ENCODE measurements at regions not wholly inside any gene's neighbourhood (a gene's known extent, or its start where the extent isn't known, plus 50 kb on each side); places are given as distances from the start of the nearest gene placed in this dataset.

DNA sequence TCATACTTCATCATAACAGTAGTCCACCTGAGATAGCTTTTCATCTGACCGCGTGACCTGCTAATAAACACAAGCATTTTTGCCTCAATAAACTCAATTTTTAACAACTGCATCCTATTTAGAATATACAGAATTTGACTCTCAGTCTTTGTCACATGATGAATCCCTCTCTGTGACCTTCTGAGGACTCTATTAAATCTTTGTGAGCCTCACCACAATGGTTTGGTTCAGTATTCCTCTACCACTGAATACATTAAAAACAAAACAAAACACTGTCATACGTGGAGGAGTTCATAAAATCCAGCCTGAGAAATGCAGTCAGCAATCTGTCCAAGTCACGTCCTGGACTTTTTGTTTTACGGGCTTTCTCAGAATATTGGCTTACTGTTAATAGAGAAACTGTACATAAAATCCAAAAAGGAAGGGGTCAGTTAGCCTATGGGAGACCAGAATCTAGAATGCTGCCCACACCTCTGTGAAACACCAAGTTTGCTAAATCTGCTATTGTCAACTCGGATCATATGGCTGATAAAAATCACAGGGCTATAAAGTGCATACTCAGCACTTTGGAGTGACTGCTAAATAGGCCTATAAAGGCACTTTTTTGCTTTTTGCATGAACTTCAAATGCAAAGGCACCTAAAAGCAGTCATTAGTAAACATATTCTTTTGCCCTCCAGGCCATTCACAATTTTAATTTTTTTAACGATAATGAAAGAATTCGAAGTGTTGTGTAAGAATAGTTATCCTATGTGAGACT lies 190.3 kb upstream of the HDDC2 start:
- no peaks in the 10 kb centered on the region for H3K9me3 Mint-ChIP-seq
- no peak overlapping the region for H3K4me3 Mint-ChIP-seq
- no peak overlapping the region for H3K27ac Mint-ChIP-seq
- H3K36me3 Mint-ChIP-seq (ENCODE audit: low read depth): no peaks in the 10 kb centered on the region
- peaks cover 11% of the 10 kb centered on the region for H3K27me3 Mint-ChIP-seq
- H3K4me1 Mint-ChIP-seq (ENCODE audit: low read depth): no peaks in the 10 kb centered on the region

DNA sequence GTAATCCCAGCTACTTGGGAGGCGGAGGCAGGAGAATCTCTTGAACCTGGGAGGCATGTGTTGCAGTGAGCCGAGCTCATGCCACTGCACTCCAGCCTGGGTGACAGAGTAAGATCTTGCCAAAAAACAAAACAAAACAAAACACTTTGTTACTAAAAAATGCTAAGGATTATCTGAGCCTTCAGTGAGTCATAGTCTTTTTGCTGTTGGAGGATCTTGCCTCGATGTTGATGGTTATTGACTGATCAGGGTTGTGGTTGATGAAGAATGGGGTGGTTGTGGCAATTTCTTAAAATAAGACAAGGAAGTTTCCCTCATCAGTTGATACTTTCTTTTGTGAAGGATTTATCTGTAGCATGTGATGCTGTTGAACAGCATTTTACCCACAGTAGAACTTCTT lies 196.8 kb upstream of the HDDC2 start:
- Mint-ChIP-seq H3K4me1 (ENCODE audit: low read depth) (no peaks in the 10 kb centered on the region), H3K36me3 (ENCODE audit: low read depth) (no peaks in the 10 kb centered on the region), H3K27ac (no peak overlapping the region), H3K4me3 (no peak overlapping the region), H3K27me3 (no peaks in the 10 kb centered on the region), H3K9me3 (no peaks in the 10 kb centered on the region)

DNA sequence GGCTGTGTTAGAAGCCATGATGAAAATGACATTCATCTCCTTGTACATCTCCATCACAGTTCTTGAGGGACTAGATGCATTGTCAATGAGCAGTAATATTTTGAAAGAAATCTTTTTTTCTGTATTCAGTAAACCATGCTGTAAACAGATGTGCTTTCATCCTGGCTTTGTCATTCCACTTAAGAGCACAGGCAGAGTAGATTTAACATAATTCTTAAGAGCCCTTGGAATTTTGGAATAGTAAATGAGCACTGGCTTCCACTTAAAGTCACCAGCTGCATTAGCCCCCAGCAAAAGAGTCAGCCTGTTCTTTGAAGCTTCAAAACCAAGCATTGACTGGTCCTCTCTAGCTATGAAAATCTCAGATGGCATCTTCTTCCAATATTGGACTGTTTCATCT lies 197.8 kb upstream of the HDDC2 start:
- Mint-ChIP-seq H3K4me3 (no peak overlapping the region), H3K4me1 (ENCODE audit: low read depth) (no peaks in the 10 kb centered on the region), H3K27ac (no peak overlapping the region), H3K27me3 (no peaks in the 10 kb centered on the region), H3K9me3 (no peaks in the 10 kb centered on the region), H3K36me3 (ENCODE audit: low read depth) (no peaks in the 10 kb centered on the region)

DNA sequence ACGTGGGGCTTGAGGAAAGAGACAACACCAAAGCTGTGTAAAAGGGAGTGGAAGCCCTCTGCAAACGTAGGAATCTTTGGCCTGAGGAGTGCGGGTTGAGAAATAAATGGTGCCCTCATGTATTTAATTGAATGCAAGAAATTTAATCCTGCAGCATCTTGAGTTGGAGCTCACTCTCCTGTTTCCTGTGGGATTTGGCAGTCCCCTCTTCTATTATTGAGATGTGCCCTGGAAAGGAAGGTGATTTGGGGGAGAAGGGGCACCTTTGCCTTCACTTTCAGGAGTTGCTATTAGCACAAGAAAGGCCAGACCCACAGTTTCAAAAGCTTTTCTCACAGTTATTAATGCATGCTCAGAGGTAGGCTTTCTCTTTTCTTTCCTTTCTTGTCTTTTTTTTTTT lies 201.4 kb upstream of the HDDC2 start:
- Mint-ChIP-seq H3K27ac (no peak overlapping the region), H3K4me3 (no peak overlapping the region), H3K27me3 (peaks cover 5% of the 10 kb centered on the region), H3K9me3 (peaks cover 4% of the 10 kb centered on the region), H3K4me1 (ENCODE audit: low read depth) (no peaks in the 10 kb centered on the region), H3K36me3 (ENCODE audit: low read depth) (no peaks in the 10 kb centered on the region)

DNA sequence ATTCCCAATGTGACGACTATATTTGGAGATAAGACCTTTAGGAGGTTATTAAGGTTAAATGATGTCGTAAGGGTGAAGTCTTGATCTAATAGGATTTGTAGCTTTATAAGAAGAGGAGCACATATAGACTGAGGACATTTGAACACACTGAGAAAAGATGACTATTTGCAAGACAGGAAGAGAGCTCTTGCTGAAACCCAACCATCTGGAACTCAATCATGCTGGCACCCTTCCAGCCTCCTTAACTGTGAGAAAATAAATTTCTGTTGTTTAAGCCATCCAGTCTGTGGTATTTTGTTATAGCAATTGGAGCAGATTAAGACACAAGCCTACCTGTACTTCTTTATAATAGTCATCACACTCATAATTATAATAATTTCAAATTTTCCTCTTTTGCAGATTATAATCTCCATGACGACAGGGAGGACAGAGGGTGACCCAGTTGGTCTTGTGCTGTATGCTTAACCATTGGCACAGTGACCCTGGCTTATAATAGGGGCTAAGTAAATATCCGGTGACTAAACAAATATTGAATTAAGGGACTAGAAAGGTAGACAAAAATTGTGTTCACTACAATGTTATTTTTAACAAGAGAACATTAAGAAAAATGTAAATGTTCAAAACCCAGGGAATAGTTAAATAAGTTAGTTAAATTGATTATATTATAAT lies 206.4 kb upstream of the HDDC2 start:
- H3K36me3 Mint-ChIP-seq (ENCODE audit: low read depth): no peaks in the 10 kb centered on the region
- H3K9me3 Mint-ChIP-seq: peaks cover 4% of the 10 kb centered on the region
- no peaks in the 10 kb centered on the region for H3K4me1 Mint-ChIP-seq (ENCODE audit: low read depth)
- no peak overlapping the region for H3K4me3 Mint-ChIP-seq
- peaks cover 11% of the 10 kb centered on the region for H3K27me3 Mint-ChIP-seq
- no peak overlapping the region for H3K27ac Mint-ChIP-seq

DNA sequence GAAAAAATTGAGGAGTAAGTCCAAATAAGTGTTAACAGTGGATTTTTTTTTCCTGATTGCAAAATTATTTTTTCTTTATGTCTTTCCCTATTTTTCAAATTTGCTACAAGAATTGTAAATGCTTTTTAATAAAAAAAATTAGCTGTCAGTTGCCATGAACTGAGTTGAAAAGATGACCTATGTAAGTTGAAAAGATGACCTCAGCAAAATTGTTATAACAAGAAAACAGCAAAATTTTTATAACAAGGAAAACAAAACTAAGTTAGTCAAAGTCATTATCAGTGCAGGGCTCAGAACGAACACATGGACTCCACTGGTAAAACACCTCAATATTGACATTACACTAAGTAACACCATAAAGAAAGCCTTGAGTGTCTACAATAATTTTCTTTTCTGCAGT lies 207.0 kb upstream of the HDDC2 start:
- peaks cover 11% of the 10 kb centered on the region for H3K27me3 Mint-ChIP-seq
- no peak overlapping the region for H3K4me3 Mint-ChIP-seq
- no peaks in the 10 kb centered on the region for H3K4me1 Mint-ChIP-seq (ENCODE audit: low read depth)
- peaks cover 4% of the 10 kb centered on the region for H3K9me3 Mint-ChIP-seq
- no peaks in the 10 kb centered on the region for H3K36me3 Mint-ChIP-seq (ENCODE audit: low read depth)
- no peak overlapping the region for H3K27ac Mint-ChIP-seq

DNA sequence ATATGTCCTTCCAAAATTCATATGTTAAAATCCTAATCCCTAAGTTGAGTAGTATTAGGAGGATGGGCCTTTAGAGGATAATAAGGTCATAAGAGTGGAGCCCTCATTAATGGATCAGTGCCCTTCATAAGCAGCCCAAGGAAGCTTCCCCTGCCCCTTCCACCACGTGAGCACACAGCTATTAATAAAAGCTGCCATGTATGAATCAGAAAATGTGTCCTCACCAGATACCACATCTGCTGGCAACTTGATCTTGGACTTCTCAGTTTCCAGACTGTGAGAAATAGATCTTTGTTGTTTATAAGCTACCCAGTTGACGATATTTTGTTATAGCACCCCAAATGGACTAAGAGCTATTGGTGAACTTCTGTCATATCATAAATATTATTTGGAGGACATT lies 207.7 kb upstream of the HDDC2 start:
- Mint-ChIP-seq H3K4me3 (no peak overlapping the region), H3K27me3 (peaks cover 11% of the 10 kb centered on the region), H3K27ac (no peak overlapping the region), H3K4me1 (ENCODE audit: low read depth) (no peaks in the 10 kb centered on the region), H3K9me3 (peaks cover 4% of the 10 kb centered on the region), H3K36me3 (ENCODE audit: low read depth) (no peaks in the 10 kb centered on the region)

DNA sequence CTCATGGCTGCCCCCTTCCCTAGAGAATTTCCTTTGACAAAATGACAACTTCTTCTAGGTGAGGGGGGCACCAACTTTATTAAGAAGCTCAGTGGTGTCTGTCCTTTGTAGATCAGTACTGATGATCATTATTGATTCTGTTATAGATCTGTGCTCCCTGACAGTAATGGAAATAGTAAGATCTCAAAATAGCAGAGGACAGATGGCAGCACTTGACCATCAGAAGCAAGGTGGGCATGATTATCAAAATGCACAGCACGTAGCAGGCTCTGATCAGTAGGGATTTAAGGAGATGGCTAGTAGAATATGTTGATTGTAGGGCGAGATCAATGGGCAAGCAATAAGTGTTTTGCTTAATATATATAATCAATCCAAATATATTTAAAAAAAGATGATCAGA lies 208.6 kb upstream of the HDDC2 start:
- H3K27ac Mint-ChIP-seq: no peak overlapping the region
- H3K4me1 Mint-ChIP-seq (ENCODE audit: low read depth): no peaks in the 10 kb centered on the region
- peaks cover 11% of the 10 kb centered on the region for H3K27me3 Mint-ChIP-seq
- H3K36me3 Mint-ChIP-seq (ENCODE audit: low read depth): no peaks in the 10 kb centered on the region
- H3K4me3 Mint-ChIP-seq: no peak overlapping the region
- peaks cover 8% of the 10 kb centered on the region for H3K9me3 Mint-ChIP-seq

DNA sequence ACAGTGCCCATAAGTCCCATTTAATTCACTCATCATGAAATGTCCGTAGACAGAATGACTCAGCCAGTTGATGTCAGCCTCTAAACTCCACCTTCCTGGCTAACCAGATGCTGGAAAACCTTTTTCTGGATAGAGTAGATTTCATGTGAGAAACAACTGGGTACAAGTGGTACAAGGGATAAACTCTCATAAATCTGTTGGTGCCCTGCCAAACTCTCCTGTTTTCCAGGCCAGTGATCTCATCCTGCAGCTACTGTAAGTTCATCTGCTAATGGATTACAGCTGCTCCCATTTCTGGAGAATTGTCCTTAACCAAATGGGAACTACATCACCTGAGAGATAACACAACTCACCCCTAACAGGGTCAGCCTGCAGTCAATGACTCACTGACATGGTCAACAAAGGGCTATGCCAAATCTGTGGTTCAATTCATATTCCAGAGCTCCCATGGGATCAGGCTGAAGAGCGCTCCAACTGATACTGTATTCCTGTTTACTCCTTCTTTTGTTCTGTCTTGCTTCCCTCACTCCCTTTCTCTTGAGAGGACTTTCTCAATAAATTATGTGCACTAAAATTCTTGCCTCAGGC lies 210.1 kb upstream of the HDDC2 start:
- Mint-ChIP-seq H3K4me3 (no peak overlapping the region), H3K27me3 (peaks cover 12% of the 10 kb centered on the region), H3K4me1 (ENCODE audit: low read depth) (no peaks in the 10 kb centered on the region), H3K27ac (no peak overlapping the region), H3K36me3 (ENCODE audit: low read depth) (no peaks in the 10 kb centered on the region), H3K9me3 (peaks cover 6% of the 10 kb centered on the region)

DNA sequence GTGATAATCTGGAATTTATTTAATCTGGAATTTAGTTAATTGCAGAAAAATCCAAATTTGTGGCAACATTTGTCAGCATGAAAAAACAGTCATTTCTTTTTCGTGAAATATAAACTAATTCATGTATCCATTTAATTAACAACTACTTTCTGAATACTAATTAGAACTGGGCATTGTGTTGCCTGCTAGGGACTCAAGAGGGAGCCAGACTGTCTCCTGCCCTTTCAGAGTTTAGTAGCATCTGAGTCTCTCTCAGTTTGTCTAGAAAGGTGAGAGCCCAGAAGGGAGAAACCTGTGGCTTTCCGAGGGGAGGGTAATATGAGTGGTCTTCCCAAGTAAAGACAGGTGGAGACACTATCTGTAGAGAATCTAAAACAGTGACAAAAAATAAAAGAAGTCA lies 210.9 kb upstream of the HDDC2 start:
- no peak overlapping the region for H3K27ac Mint-ChIP-seq
- H3K36me3 Mint-ChIP-seq (ENCODE audit: low read depth): no peaks in the 10 kb centered on the region
- no peak overlapping the region for H3K4me3 Mint-ChIP-seq
- peaks cover 10% of the 10 kb centered on the region for H3K27me3 Mint-ChIP-seq
- peaks cover 4% of the 10 kb centered on the region for H3K9me3 Mint-ChIP-seq
- H3K4me1 Mint-ChIP-seq (ENCODE audit: low read depth): no peaks in the 10 kb centered on the region

DNA sequence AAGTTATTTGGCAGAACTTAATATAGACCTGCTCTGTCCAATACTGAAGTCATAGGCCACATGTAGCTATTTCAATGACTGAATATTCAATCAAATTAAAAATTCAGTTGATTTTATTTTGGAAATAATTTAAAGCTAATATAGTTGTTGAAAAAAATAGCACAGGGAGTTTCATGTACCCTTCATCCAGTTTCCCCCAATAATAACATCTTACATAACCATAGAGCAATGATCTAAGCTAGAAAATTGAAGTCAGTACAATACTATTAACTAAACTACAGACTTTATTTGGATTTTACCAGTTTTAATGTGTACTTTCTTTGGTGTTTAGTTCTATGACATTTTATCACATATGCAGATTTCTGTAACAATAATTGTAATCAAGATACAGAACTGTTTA lies 212.2 kb upstream of the HDDC2 start:
- Mint-ChIP-seq H3K4me3 (no peak overlapping the region), H3K9me3 (peaks cover 4% of the 10 kb centered on the region), H3K36me3 (ENCODE audit: low read depth) (no peaks in the 10 kb centered on the region), H3K27ac (no peak overlapping the region), H3K27me3 (peaks cover 7% of the 10 kb centered on the region), H3K4me1 (ENCODE audit: low read depth) (no peaks in the 10 kb centered on the region)

DNA sequence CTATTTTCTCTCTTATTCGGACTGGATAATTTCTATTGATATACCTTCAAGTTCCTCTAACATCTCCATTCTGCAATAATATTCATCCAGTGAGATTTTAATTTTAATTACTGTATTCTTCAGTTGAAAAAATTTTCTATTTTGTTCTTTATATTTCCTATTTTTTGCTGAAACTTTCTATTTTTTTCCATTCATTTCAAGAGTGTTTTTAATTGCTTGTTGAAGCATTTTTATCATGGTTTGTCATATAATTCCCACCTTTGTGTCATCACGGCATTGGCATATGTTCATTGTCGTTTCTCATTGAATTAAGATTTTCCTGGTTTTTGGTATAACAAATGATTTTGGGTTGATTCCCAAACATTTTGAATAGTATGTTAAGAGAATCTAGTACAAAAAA lies 214.9 kb upstream of the HDDC2 start:
- Mint-ChIP-seq H3K27me3 (peaks cover 14% of the 10 kb centered on the region), H3K27ac (no peak overlapping the region), H3K36me3 (ENCODE audit: low read depth) (no peaks in the 10 kb centered on the region), H3K4me3 (no peak overlapping the region), H3K4me1 (ENCODE audit: low read depth) (no peaks in the 10 kb centered on the region), H3K9me3 (peaks cover 4% of the 10 kb centered on the region)

DNA sequence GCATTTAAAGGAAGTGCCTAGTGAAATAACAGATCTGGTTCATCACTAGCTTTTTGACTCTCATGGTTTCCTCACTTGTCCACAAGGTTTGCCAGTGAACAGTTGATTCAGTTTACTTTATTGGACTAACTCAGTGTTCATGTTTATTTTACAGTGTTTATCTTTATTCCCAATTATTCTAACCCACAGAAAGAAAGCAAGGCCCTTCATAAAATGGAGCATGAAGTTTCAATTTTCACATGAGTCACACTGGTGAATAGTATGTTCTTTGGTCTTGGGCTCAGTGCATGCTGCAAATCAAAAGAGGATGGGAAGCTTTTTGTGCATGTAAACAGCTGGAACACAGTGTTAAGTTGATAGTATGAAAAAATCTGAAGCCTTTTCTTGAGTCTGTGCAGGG lies 217.6 kb upstream of the HDDC2 start:
- Mint-ChIP-seq H3K27ac (no peak overlapping the region), H3K4me3 (no peak overlapping the region), H3K9me3 (peaks cover 4% of the 10 kb centered on the region), H3K4me1 (ENCODE audit: low read depth) (no peaks in the 10 kb centered on the region), H3K36me3 (ENCODE audit: low read depth) (no peaks in the 10 kb centered on the region), H3K27me3 (peaks cover 14% of the 10 kb centered on the region)

DNA sequence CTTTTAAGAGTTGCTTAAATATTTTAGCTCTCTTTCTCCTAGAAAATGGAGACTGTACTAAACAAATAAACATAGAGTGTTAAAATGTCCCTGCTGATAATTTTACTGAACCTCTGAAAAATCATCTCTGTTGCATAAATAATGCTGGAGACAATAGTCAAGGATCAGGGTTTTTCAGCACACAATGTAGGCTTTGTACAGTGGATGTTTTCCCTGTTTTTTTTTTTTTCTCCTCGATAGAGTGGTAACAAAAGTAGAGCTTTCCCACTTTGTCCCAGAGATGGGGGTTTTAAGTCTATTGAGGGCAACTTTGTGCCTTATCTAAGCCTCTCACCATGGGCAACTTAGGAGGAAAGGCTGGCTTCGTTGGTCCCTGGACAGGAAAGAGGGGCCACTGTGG lies 222.6 kb upstream of the HDDC2 start:
- H3K9me3 Mint-ChIP-seq: no peaks in the 10 kb centered on the region
- H3K27me3 Mint-ChIP-seq: peaks cover 29% of the 10 kb centered on the region
- H3K4me3 Mint-ChIP-seq: no peak overlapping the region
- no peaks in the 10 kb centered on the region for H3K36me3 Mint-ChIP-seq (ENCODE audit: low read depth)
- no peaks in the 10 kb centered on the region for H3K4me1 Mint-ChIP-seq (ENCODE audit: low read depth)
- H3K27ac Mint-ChIP-seq: no peak overlapping the region

DNA sequence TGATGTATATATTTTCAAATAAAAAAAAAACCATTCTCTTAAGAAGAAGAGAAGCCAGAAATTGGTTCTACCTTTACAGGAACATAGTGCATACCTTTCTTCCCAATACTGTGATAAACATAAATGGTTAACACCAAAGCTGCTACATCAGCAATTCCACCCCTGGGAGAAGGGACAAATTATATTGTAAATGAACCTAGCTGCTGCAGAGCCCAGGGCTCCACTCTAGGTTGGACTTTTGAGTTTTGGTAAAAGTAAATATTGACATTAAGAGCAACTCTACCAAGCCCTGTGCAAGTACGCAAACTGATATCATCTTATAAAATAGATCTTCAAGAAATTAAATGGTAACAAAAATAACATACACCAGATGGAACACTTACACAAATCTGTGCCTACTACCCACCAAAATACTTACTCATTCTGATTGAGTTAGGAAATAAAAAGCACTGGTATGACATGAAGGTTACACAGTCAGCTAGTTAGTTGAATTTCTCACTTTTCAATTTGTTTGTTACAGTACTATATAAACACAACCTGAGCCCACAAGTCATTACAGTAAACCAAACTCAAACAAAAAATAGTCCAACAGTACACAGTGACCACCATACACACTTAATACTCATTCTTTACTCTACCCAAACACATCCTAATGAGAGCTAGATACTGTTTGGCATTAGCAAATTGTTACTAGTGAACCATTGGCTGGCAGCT lies 223.3 kb upstream of the HEY2 start:
- no peaks in the 10 kb centered on the region for H3K9me3 Mint-ChIP-seq
- H3K27me3 Mint-ChIP-seq: peaks cover 32% of the 10 kb centered on the region
- no peaks in the 10 kb centered on the region for H3K36me3 Mint-ChIP-seq (ENCODE audit: low read depth)
- H3K4me3 Mint-ChIP-seq: no peak overlapping the region
- H3K27ac Mint-ChIP-seq: no peak overlapping the region
- no peaks in the 10 kb centered on the region for H3K4me1 Mint-ChIP-seq (ENCODE audit: low read depth)

Data from stimulated activated naive CD8-positive, alpha-beta T cell treated with anti-CD3 and anti-CD28 coated beads, Interleukin-15, Interleukin-2, amounts not matched to agents 100 ng/mL and 50 ng/mL, for 24 hours (primary cell).